ENCODE measurements at regions not wholly inside any gene's neighbourhood (a gene's known extent, or its start where the extent isn't known, plus 50 kb on each side); places are given as distances from the start of the nearest gene placed in this dataset.
"Not testable (repeated sequence)": the region's sequence is repeated elsewhere in the genome, so short reads cannot be mapped to it uniquely, and the experiment has no call there.

DNA sequence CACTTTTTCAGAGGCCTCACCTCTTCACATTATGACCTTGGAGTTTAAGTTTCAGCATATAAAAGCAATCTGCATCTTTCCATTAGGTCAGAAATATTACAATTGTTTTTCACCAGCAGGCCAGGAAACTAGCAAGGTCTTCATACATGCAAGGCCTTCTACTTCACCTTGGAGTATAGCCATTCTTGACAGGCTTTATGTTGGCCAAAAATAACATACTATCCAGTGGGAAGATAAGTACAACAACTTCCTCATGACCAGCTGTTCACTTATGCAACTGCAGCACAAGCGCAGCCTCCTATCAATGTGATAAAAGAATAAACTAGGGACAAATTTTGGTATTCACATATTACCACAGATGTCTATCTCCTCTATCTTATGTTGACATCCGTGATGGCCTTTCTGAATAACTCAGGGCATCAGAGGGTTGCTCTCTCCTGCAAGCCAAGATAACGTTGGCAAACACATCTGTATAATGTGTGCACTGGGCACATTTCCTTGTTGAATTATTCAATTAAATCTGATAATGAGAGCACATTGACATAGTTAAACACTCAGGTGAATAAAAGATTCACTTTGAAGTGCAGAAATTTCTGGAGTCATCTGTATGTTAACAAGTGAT, 239.8 kb downstream of the FZD1 start:
- peaks cover 3% of the 10 kb centered on the region for H3K9me3 Mint-ChIP-seq
- H3K27ac Mint-ChIP-seq: no peak overlapping the region
- no peaks in the 10 kb centered on the region for H3K36me3 Mint-ChIP-seq
- no peaks in the 10 kb centered on the region for H3K4me1 Mint-ChIP-seq
- no peak for ATAC-seq
- H3K4me3 Mint-ChIP-seq: no peak overlapping the region
- peaks cover 8% of the 10 kb centered on the region for H3K27me3 Mint-ChIP-seq

DNA sequence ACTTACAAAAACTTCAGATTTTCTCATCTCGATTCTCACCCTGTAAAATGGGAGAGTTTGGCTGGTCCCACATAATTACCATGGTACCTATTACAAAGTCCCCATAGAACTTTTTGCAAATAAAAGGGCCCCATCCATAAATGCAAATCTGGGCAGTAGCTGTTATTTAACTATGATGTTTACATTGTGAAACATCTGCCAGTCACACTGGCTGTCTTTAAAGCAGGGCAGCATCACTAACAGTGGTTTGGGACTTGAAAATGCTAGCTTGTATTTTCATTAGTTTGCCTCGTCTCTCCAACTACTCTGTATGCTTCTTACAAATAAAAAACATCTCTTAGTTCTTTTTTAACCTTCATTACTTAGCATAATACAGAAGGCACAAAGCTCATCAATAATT, 240.7 kb downstream of the FZD1 start:
- Mint-ChIP-seq H3K9me3 (peaks cover 3% of the 10 kb centered on the region), H3K27me3 (peaks cover 8% of the 10 kb centered on the region), H3K4me3 (no peak overlapping the region), H3K27ac (no peak overlapping the region), H3K36me3 (no peaks in the 10 kb centered on the region), H3K4me1 (no peaks in the 10 kb centered on the region)
- ATAC-seq: no peak

DNA sequence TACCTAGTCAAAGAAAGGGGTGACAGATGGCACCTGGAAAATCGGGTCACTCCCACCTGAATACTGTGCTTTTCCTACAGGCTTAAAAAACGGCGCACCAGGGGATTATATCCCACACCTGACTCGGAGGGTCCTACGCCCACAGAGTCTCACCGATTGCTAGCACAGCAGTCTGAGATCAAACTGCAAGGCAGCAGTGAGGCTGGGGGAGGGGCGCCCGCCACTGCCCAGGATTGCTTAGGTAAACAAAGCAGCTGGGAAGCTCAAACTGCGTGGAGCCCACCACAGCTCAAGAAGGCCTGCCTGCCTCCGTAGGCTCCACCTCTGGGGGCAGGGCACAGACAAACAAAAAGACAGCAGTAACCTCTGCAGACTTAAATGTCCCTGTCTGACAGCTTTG, 242.7 kb downstream of the FZD1 start:
- H3K4me3 Mint-ChIP-seq, ATAC-seq, H3K36me3 Mint-ChIP-seq, H3K4me1 Mint-ChIP-seq, H3K9me3 Mint-ChIP-seq, H3K27ac Mint-ChIP-seq, H3K27me3 Mint-ChIP-seq: not testable (repeated sequence)

DNA sequence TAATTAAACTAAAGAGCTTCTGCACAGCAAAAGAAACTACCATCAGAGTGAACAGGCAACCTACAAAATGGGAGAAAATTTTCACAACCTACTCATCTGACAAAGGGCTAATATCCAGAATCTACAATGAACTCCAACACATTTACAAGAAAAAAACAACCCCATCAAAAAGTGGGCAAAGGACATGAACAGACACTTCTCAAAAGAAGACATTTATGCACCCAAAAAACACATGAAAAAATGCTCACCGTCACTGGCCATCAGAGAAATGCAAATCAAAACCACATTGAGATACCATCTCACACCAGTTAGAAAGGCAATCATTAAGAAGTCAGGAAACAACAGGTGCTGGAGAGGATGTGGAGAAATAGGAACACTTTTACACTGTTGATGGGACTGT, 247.6 kb downstream of the FZD1 start:
- ATAC-seq, H3K36me3 Mint-ChIP-seq, H3K9me3 Mint-ChIP-seq, H3K27me3 Mint-ChIP-seq, H3K4me3 Mint-ChIP-seq, H3K27ac Mint-ChIP-seq, H3K4me1 Mint-ChIP-seq: not testable (repeated sequence)

DNA sequence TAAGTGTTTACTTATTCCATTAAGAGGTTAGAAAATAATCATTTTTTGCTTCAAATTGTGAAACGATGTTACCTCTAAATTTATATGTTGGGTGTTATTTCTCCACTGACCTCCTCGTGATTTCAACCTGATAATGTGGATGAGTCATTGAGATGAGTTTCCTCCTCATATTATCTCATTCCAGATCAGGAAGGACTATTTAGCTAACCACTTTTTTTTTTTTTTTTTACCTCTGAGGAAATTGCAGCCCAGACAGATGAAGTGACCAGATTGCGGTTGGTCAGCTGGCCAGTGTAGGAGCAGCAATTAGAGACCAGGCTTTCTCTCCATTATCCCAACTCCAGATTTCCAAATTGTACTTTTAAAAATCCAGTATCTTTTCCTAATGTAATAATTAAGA, 248.7 kb downstream of the FZD1 start:
- Mint-ChIP-seq H3K36me3 (no peaks in the 10 kb centered on the region), H3K4me1 (no peaks in the 10 kb centered on the region), H3K4me3 (no peak overlapping the region), H3K27me3 (no peaks in the 10 kb centered on the region), H3K27ac (no peak overlapping the region), H3K9me3 (no peaks in the 10 kb centered on the region)
- ATAC-seq: no peak

DNA sequence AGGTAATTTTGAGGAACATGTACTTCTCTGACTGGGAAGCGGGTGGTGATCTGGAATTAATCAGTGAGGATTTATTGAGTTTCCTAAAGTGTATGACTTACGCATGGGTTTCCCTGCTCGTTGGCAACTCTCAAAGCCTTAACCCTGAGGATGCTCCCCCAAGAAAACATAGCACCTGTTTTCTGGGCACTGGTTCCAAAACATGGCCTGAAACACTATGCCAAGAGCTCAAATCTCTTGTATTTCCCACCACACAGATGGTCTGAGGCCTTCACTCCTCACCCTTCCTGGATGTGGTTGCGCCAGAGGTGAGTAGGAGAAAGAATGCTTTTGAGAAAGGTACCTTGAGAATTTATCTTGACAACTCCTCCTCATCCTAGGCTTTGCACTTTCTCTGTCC, 250.4 kb downstream of the FZD1 start:
- H3K4me3 Mint-ChIP-seq: no peak overlapping the region
- no peaks in the 10 kb centered on the region for H3K9me3 Mint-ChIP-seq
- ATAC-seq: no peak
- no peaks in the 10 kb centered on the region for H3K27me3 Mint-ChIP-seq
- no peaks in the 10 kb centered on the region for H3K4me1 Mint-ChIP-seq
- H3K27ac Mint-ChIP-seq: no peak overlapping the region
- no peaks in the 10 kb centered on the region for H3K36me3 Mint-ChIP-seq

DNA sequence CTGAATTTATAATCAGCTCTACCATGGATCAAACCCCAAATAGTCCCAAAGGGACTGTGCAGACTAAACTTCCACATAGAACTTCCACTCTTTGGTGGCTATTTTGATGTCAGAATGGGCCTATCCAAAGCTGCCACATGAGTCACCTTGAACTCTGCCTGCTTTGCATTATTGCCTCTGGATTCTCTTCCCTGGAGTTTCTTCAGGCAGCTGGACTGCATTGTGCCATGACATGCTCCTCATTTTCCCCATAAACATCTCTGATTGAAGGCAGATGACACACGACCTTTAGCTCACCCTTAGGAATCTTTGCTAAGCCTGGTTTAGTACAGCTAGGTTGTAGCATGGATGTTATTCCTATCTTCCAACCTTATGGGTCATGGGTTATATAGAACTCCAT, 251.7 kb downstream of the FZD1 start:
- H3K27me3 Mint-ChIP-seq: no peaks in the 10 kb centered on the region
- H3K27ac Mint-ChIP-seq: no peak overlapping the region
- no peaks in the 10 kb centered on the region for H3K36me3 Mint-ChIP-seq
- no peaks in the 10 kb centered on the region for H3K4me1 Mint-ChIP-seq
- no peak overlapping the region for H3K4me3 Mint-ChIP-seq
- no peaks in the 10 kb centered on the region for H3K9me3 Mint-ChIP-seq
- no peak for ATAC-seq

DNA sequence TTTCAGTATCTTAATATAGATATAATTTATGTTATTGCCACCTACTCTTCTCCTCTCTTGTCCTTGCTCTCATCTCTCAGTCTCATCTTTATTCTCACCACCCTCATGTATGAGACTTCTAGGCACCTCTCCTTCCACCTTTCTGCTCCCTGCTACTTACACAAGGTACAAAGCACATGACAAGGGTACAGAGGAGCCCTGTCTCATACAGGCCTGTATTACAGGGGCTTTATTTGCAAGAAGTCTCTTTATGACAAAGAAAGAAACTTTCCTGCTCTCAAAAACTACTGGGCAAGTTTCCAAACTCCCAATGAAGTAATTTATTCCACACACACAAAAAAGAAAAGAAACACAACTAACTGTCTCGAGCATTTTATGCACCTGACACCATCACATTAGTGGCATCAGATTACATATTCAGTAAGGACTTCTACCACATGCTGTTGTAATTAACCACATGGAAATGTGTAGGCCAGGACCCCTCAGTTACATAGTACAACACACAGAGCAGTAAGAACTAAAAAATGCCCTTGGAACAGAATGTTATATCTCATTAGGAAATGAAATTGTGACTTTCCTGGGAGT, 253.1 kb downstream of the FZD1 start:
- no peaks in the 10 kb centered on the region for H3K27me3 Mint-ChIP-seq
- H3K9me3 Mint-ChIP-seq: no peaks in the 10 kb centered on the region
- H3K4me1 Mint-ChIP-seq: no peaks in the 10 kb centered on the region
- no peak overlapping the region for H3K4me3 Mint-ChIP-seq
- ATAC-seq: no peak
- no peak overlapping the region for H3K27ac Mint-ChIP-seq
- H3K36me3 Mint-ChIP-seq: no peaks in the 10 kb centered on the region

DNA sequence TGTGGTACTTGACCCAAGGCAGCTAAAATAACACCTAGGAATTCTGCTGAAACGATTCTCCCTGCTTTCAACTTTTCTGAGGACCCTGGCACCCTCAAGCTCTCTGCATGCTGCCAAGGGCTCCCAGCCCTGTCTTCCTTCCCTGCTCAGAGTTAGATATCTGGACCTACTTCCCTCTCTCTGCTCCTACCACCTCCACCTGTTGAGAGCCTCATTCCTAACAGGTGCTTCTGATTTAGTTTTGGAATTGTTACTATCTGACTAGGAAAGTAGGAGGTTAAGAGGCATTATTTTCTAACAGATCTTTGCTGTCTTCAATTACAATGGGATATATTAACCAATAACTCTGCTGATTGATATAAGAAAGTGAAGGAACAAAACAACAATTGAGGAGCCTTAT, 253.8 kb downstream of the FZD1 start:
- H3K4me1 Mint-ChIP-seq: no peaks in the 10 kb centered on the region

DNA sequence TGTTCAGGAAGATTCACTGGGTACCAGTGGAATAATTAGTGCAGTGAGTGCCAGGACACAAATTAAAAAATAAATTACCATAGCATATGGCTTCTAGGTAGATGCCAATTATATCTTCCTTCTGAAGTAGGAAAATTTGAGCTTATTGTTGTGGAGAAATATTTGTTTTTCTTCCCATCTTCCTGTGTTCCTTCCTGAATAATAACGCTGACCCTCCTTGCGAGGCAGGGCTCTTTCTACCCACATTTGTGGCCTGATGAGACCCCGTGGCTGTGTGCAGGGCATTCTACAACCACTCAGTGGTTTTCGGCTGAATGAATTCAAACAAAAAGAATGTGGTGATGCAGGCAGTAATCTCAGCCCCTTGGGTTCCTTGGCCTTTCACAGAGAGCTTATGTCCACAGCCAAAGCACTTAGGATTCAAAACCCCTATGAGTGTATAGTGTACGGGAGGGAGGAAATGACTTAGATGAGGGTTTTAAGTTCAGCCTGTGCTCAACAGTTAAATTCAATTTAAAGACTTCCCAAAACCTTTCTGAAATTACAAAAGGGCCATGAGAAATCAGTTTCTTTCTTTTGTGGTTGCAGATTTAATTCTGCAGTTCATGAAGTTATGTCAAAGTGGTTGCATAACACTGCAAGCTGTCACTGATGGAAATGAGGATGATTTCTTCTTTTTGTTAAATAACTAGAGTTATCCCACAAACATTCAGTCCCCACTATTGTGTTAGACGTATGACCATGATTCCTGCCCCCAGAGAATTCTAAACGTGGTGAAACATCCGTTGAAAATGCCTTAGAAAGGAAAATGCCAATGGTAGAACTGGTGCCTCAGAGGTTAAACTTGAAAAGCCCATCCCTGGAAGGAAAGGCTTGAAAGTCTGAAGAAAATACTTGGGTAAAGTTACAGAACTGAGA, 255.3 kb downstream of the FZD1 start:
- H3K27ac Mint-ChIP-seq: no peak overlapping the region
- no peak for ATAC-seq
- no peaks in the 10 kb centered on the region for H3K9me3 Mint-ChIP-seq
- peaks cover 6% of the 10 kb centered on the region for H3K27me3 Mint-ChIP-seq
- no peak overlapping the region for H3K4me3 Mint-ChIP-seq
- no peaks in the 10 kb centered on the region for H3K4me1 Mint-ChIP-seq
- H3K36me3 Mint-ChIP-seq: no peaks in the 10 kb centered on the region

More for the DNA sequence above, 253.8 kb downstream of the FZD1 start:
- Mint-ChIP-seq H3K9me3 (no peaks in the 10 kb centered on the region), H3K4me3 (no peak overlapping the region), H3K36me3 (no peaks in the 10 kb centered on the region), H3K27ac (no peak overlapping the region), H3K27me3 (no peaks in the 10 kb centered on the region)
- no peak for ATAC-seq

DNA sequence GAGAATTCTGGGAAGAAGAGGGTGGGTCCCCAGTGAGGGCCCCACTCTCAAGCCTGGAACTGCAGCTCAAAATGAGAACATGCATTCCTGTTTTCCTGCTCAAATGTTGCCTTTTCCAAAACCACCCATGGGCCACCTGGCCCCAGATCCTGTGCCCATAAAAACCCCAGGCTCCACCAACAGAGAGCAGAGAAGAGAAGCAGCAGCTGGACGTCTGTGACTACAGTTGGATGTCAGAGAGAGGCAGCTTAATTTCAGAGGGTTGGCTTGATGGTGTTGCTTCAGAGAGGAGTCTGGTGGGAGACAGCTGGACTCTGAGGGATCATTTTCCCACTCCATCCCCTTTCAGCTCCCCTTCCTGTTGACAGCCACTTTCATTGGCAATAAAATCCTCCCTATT, 256.4 kb downstream of the FZD1 start:
- ATAC-seq: no peak
- Mint-ChIP-seq H3K36me3 (no peaks in the 10 kb centered on the region), H3K27ac (no peak overlapping the region), H3K4me3 (no peak overlapping the region), H3K4me1 (no peaks in the 10 kb centered on the region), H3K27me3 (peaks cover 6% of the 10 kb centered on the region), H3K9me3 (no peaks in the 10 kb centered on the region)

DNA sequence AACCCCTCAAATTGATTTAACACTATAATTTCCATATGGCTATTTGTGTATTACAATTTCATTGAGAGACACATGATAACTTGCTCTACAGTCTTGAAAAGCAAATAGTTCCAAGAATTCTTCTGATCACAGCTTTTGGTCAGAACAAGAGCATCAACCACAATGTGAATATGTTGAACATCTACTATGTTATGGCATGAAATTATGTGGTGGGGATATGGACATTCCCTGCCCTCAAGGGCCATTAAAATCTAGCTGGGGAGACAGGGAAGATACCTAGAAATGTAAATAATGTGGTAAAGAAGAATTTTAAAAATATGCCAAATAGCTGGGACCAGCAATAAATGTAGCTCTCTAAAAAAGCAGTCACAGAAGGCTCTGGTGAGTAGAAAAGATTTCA, 262.2 kb downstream of the FZD1 start:
- Mint-ChIP-seq H3K27me3 (peaks cover 22% of the 10 kb centered on the region), H3K27ac (no peak overlapping the region), H3K4me1 (no peaks in the 10 kb centered on the region), H3K36me3 (no peaks in the 10 kb centered on the region), H3K9me3 (no peaks in the 10 kb centered on the region), H3K4me3 (no peak overlapping the region)
- no peak for ATAC-seq

DNA sequence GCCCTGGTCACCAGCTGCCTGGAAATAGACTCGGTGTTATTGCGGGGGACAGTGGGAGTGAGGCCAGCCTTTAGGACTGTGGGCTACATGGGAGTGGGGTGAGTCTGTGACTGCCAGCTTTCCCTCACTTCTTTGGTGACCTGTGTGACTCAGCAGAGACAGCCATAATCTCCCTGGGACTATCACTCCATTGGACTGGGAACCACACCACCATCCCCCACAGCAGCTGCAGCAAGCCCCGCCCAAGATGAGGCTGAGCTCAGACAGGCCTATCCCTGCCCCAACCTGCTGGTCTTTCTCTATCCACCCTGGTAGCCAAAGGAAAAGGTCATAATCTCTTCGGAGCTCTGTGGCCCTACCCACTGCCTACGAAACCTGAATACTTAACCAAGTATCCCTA, 263.2 kb downstream of the FZD1 start:
- Mint-ChIP-seq H3K4me1 (no peaks in the 10 kb centered on the region), H3K36me3 (no peaks in the 10 kb centered on the region), H3K9me3 (peaks cover 7% of the 10 kb centered on the region), H3K4me3 (no peak overlapping the region), H3K27ac (no peak overlapping the region), H3K27me3 (peaks cover 22% of the 10 kb centered on the region)
- no peak for ATAC-seq

DNA sequence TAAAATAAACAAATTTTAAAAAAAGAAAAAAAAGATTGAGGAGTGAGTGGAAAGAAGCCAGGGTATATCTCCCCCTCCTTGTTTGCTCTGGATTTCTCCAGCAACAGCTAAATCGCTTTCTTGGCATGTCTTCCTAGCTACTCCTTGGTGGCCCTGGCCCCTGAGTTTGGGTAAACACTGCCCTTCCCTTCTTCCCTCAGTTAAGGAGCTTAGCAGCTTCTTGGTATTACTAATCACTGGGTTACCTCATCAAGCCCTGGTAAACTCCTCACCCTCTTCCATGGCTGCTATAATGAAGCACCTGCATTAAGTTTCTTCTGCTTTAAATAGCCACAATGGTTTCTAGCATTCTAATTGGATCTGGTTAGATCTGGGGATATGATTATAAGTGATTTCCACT, 269.8 kb downstream of the FZD1 start:
- Mint-ChIP-seq H3K9me3 (peaks cover 8% of the 10 kb centered on the region), H3K27me3 (peaks cover 9% of the 10 kb centered on the region), H3K27ac (no peak overlapping the region), H3K4me3 (no peak overlapping the region), H3K4me1 (no peaks in the 10 kb centered on the region), H3K36me3 (no peaks in the 10 kb centered on the region)
- no peak for ATAC-seq

DNA sequence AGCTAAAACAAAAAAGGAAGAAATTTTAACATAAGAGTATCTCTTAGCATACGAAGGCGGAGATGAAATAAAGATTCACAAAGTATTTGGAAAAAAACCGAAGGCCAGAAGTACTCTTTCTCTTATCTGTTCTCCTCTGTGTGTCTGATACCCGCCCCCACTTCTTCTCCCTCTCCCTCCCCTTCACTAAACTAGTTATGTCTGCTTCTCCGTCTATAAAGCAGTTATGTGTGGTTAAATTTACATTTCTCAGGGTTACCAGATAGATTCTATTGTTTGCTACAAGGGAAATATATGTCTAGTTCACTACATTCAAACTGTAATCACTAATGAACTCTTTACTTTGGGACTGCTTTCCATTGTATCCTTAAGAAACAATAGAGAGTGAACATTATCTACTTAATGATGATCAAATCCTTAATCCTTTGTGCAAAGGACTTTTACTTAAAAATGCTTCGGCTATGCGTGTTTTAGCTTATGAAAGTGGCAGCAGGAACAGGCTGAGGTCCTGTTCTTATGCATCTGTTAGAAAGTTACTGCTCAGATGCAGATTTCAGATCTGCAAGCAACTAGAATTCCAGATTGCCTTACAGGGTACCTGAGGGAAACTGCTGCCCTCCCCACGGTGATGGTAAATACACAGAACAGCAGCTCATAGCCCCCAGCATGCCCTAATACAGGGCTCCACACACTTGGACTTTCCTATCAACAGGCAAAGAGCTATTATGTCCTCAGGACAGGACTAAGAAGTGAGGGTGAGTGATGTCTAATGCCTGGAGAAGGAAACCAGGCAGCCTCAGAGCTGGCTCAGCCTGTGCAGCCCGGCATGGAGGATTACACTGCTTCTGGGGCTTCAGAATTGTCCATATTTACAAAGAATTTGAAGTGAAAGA, 273.3 kb downstream of the FZD1 start:
- no peaks in the 10 kb centered on the region for H3K36me3 Mint-ChIP-seq
- H3K4me3 Mint-ChIP-seq: no peak overlapping the region
- peaks cover under 1% of the 10 kb centered on the region for H3K9me3 Mint-ChIP-seq
- H3K27me3 Mint-ChIP-seq: no peaks in the 10 kb centered on the region
- H3K27ac Mint-ChIP-seq: no peak overlapping the region
- ATAC-seq: no peak
- no peaks in the 10 kb centered on the region for H3K4me1 Mint-ChIP-seq
